G401.6 (cell line): ENCODE measurements at regions not wholly inside any gene's neighbourhood (a gene's known extent, or its start where the extent isn't known, plus 50 kb on each side); places are given as distances from the start of the nearest gene placed in this dataset.
"Not testable (repeated sequence)": the region's sequence is repeated elsewhere in the genome, so short reads cannot be mapped to it uniquely, and the experiment has no call there.

Source experiments
- FAIRE-seq: peaks from 2 replicates; lab custom pipeline; 2012; peaks lifted over from hg19 to GRCh38; lab: Jason Lieb, UNC

DNA sequence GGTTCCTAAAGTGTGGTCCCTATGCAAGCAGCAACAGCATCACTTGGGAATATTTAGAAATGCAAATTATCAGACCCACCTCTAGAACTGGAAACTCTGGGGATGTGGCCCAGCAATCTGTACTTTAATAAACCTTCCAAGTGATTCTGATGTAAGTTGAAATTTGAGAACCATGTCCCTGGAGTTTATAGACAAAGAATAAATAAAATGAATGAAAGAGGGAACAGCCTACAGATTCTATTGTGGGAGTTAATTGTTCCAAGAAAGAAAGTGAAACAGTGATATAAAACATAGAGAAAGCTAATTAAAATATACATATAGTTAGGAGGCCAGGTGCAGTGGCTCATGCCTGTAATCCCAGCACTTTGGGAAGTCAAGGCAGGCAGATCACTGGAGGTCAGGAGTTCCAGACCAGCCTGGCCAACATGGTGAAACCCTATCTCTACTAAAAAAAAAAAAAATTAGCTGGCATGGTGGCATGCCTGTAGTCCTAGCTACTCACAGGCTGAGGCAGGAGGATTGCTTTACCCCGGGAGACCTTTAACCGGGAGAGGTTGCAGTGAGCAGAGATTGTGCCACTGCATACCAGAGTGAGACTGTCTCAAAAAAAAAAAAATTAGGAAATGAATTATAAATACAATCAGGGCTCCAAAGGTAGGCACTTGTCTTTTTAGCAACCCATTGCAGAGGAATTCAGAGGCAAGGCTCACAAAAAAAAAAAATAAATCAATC lies 507.5 kb downstream of the NAV3 start:
- no peak for FAIRE-seq

GRCh38 chr12:78340406-78340805 lies 509.7 kb downstream of the NAV3 start:
- FAIRE-seq: no peak

DNA sequence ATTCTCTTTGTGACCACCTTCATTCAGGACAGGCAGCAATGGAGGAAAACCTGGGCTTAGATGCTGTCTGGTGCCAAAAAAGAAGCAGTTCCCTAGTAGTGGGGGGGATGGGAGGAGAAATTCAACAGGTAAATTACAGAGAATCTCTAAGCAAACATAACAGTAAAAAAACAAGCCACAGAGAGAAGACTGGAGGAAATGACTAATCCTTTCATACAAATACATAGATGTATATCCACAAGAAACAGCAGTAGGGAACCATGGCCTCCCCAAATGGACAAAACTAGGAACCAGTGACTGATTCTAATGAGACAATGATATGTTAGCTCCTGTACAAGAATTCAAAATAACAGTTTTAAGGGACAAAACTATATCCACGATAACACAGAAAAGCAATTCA lies 513.0 kb downstream of the NAV3 start:
- FAIRE-seq: no peak

- no peak for FAIRE-seq
Observed at GRCh38 chr12:78359520-78359919, 505.1 kb upstream of the SYT1 start.

- no peak for FAIRE-seq
Observed at GRCh38 chr12:78361683-78362082, 502.9 kb upstream of the SYT1 start.

DNA sequence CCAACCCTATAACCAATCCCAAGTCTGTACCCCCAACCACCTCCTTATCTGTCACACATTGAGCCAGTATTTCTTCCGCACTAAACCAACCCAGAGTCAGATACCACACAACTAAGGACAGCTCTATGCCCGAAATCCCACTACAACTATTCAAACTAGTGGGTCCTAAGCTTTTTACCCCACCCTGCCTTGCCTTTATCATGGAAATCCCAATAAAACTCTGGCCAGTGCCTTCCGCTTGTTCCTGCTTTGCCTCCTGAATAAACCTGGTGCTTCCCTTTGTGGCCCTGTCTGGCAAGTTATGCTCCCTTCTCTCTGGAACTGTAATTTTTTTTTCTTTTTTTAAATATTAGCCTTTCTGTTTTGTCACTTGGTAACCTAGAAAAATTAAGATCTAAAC lies 493.3 kb upstream of the SYT1 start:
- no peak for FAIRE-seq

GRCh38 chr12:78375461-78375860 lies 489.1 kb upstream of the SYT1 start:
- FAIRE-seq: no peak

- no peak for FAIRE-seq
Observed at GRCh38 chr12:78376257-78376656, 488.3 kb upstream of the SYT1 start.

- FAIRE-seq: not testable (repeated sequence)
Observed at GRCh38 chr12:78379065-78379464, 485.5 kb upstream of the SYT1 start.

DNA sequence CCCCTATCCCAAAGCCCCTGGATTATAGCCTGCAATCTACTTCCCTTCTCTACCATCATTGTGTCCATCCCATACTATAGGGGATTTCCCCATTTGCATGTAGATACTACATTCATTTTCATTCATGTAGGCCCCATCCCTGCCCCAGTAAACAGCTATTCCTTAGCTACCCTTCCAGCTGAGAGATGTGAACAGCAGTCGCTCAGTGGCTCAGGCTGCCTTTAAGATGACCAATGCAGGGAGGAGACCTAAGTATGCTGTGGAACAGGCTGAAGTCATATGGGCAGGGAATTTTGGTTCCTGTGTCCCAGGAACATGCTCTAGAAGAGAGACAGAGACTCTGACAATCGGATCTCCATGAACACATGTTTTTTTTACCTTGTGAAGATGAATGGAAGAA lies 481.2 kb upstream of the SYT1 start:
- no peak for FAIRE-seq

- FAIRE-seq: no peak
Observed at GRCh38 chr12:78384541-78384940, 480.0 kb upstream of the SYT1 start.

GRCh38 chr12:78385541-78385940 lies 479.0 kb upstream of the SYT1 start:
- no peak for FAIRE-seq

- FAIRE-seq: no peak
Observed at GRCh38 chr12:78386871-78387270, 477.7 kb upstream of the SYT1 start.

GRCh38 chr12:78387721-78388120 lies 476.9 kb upstream of the SYT1 start:
- FAIRE-seq: no peak

DNA sequence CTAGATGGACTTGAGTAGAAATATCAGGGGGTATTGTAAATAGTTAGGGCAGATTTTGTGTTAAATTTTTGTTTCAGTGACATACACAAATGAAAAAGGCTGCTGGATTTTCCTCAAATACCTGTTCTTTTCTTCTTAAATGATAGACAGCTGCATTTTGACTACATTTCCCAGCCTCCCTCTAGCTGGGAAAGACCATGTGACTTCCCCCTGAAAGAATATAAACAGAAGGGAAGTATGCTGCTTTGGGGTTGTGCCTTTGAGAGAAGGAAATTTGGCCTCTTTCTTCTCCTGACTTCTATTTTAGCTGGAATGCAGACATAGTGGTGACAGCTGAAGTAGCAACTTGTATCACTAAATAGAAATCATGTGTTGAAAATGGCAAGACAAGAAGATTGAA lies 476.1 kb upstream of the SYT1 start:
- FAIRE-seq: no peak

DNA sequence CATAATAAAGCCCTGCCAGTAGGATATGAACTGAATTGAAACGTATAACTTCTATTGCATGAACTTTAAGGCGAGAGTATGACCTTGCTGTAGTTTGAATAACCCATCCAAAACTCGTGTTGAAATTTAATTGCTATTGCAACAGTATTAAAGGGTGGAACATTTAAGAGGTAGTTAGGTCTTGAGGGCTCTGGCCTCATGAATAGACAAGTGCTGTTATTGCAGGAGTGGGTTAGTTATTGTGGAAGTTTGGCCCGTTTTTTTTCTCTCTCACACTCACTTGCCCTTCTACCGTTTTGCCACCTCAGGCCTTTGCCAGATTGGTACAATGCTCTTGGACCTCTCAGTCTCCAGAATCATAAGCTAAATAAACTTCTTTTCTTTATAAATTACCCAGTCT lies 473.7 kb upstream of the SYT1 start:
- no peak for FAIRE-seq

DNA sequence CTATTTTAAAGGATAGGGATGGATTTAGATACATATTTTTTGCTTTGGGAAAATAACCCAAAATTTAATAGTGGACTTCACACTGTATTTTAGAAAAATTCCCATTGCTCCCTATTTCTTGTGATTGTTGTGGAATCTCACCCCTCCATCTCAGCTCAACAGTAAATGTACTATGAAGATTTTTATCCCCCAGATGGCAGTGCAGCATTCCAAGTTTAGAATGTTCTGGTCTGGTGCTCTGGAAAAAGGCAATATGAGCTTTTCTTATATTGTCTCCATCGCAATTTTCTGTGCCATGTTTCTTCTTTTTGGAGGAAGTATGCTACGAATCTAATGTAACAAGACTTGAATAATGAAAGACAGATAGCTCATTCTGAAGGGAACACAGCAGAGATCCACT lies 471.7 kb upstream of the SYT1 start:
- no peak for FAIRE-seq

GRCh38 chr12:78395961-78396360 lies 468.6 kb upstream of the SYT1 start:
- FAIRE-seq: no peak

DNA sequence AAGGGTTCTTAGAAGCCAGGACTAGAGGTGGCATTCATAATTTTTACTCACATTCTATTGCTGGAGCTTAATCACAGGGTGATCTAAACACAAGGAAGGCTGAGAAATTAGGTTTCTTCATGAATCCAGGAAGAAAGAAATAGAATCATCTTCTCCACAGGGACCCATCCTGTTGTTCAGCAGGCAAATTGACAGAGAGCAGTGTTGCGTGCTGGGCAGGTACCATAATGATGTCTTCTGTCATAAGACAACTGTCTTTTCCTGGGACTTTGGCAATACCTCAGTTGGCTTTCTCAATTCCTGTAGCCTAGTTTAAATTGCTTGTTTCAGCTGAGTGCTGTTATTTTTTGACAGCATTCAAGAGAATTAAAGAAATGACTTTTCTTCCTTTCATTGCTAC lies 468.0 kb upstream of the SYT1 start:
- no peak for FAIRE-seq

GRCh38 chr12:78398750-78399149 lies 465.8 kb upstream of the SYT1 start:
- FAIRE-seq: no peak

DNA sequence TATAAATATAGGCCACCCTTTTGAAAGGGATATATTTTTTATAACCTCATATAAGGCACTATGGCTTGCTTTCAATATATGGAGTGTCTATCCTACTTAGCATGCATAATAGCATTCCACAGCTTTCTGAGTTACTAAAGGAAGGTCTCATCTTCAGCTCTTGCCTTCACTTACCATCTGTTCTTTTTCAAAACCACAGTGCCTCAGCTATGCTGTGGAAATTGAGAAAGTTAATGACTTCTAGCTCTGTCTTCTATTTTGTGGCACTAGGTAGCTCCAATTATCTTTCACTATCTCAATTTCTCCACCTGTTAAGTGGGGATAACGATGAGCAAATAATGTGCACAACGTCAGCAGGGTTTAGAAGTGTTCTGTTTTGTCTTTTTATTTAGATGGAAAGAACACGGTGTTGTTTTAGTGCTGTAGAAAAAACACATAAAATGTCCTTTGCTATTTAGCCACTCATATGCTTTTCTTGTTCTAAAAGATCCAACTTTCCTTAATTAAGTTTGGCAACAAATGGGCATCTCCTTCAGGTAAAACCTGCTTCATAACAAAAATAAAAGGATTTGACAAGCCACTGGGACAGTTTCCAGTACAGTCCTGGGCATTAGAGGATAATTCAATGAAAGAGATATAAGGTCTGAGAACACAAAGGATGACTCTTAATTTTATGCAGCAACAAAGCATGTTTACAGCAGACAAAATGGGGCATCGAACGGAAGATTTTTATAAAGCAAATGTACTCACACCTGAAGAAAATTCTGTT lies 462.0 kb upstream of the SYT1 start:
- FAIRE-seq: no peak

- FAIRE-seq: no peak
Observed at GRCh38 chr12:78403136-78403535, 461.4 kb upstream of the SYT1 start.

- FAIRE-seq: no peak
Observed at GRCh38 chr12:78403681-78404080, 460.9 kb upstream of the SYT1 start.

GRCh38 chr12:78406213-78406612 lies 458.4 kb upstream of the SYT1 start:
- no peak for FAIRE-seq
